Endothelial cell of umbilical vein (primary cell): ENCODE measurements at regions not wholly inside any gene's neighbourhood (a gene's known extent, or its start where the extent isn't known, plus 50 kb on each side); places are given as distances from the start of the nearest gene placed in this dataset.

ENCODE experiments used
- BruUV-seq: library from RNA; stranded (reverse); fragments of 400-500 nt; replicated peaks from 2 replicates; lab custom pipeline; 2021; lab: Mats Ljungman, UMichigan
- CTCF ChIA-PET: fragments of 300-600, 350-600 bp; sonication (Branson Sonifier 250); formaldehyde crosslinking; loops from one replicate; lab custom pipeline; 2021; ENCODE audit warnings: antibody characterized with exemption, inconsistent platforms; lab: Charles Lee
- POLR2A ChIA-PET: fragments of 300-600, 350-600 bp; sonication (Branson Sonifier 250); formaldehyde crosslinking; loops from one replicate; lab custom pipeline; 2021; ENCODE audit warnings: antibody characterized with exemption, inconsistent platforms; lab: Charles Lee
- DNase-seq: peaks from one replicate; pipeline ENCODE4 v3.0.0-alpha.2; 2011; ENCODE audit warnings: low read depth, low spot score
- FAIRE-seq: peaks from 2 replicates; lab custom pipeline; 2011; peaks lifted over from hg19 to GRCh38; lab: Jason Lieb, UNC
- H2AFZ ChIP-seq: 2 replicates; pipeline ENCODE4 v1.6.0; 2012; ENCODE audit warnings: low read depth, low read length, control low read depth, inconsistent platforms
- H3K27ac ChIP-seq: 2 replicates; pipeline ENCODE4 v1.5.1; 2011; ENCODE audit warnings: low read depth, mild to moderate bottlenecking, control low read depth, low read length, moderate library complexity; ENCODE audit not compliant: insufficient read depth
- H3K27me3 ChIP-seq, 2 experiments: 2 replicates each; pipeline versions ENCODE4 v1.6.0 to v1.6.1; 2011; ENCODE audit warnings: low read length in 2 of 2, mixed read lengths in 1 of 2; ENCODE audit not compliant: control insufficient read depth in 2 of 2, insufficient read depth in 2 of 2
- H3K36me3 ChIP-seq, 2 experiments: 2 replicates in 1 of 2; 3 replicates in 1 of 2; pipeline ENCODE4 v1.5.1; 2011; ENCODE audit warnings: low read length in 2 of 2, mild to moderate bottlenecking in 1 of 2, moderate library complexity in 1 of 2; ENCODE audit not compliant: control insufficient read depth in 2 of 2, insufficient read depth in 2 of 2; ENCODE audit errors: extremely low read depth in 1 of 2
- H3K4me1 ChIP-seq: 3 replicates; pipeline ENCODE4 v1.5.1; 2011; ENCODE audit warnings: mild to moderate bottlenecking, low read length; ENCODE audit not compliant: control insufficient read depth, insufficient read depth; ENCODE audit errors: extremely low read depth
- H3K4me2 ChIP-seq: 2 replicates; pipeline ENCODE4 v1.6.1; 2011; ENCODE audit warnings: low read length, control low read depth, mixed read lengths; ENCODE audit not compliant: insufficient read depth
- H3K4me3 ChIP-seq, 3 experiments: fragments of 200-600 bp in 1 of 3; sonication (generic), shearing (Covaris generic) in 1 of 3; replicated peaks in 1 of 3; 2 replicates each; pipeline ENCODE4 v1.5.1; 2011 to 2016; ENCODE audit warnings: control low read depth in 3 of 3, low read length in 3 of 3, mild to moderate bottlenecking in 2 of 3, inconsistent platforms in 1 of 3, low read depth in 1 of 3, moderate library complexity in 1 of 3; ENCODE audit not compliant: insufficient read depth in 1 of 3
- H3K79me2 ChIP-seq: 2 replicates; pipeline ENCODE4 v1.6.0; 2012; ENCODE audit warnings: low read length, inconsistent platforms; ENCODE audit not compliant: control insufficient read depth, insufficient read depth
- H3K9ac ChIP-seq: replicated peaks from 2 replicates; pipeline ENCODE3; 2011; ENCODE audit warnings: low read length, control low read depth; ENCODE audit not compliant: insufficient read depth; ENCODE audit errors: extremely low read depth
- H3K9me1 ChIP-seq: replicated peaks from 3 replicates; pipeline ENCODE4 v1.6.0; 2011; ENCODE audit warnings: mild to moderate bottlenecking, low read length; ENCODE audit not compliant: control insufficient read depth, insufficient read depth; ENCODE audit errors: extremely low read depth
- H3K9me3 ChIP-seq: replicated peaks from 2 replicates; pipeline ENCODE4 v1.5.1; 2012; ENCODE audit warnings: low read length, inconsistent platforms; ENCODE audit not compliant: control insufficient read depth, insufficient read depth
- H4K20me1 ChIP-seq: replicated peaks from 2 replicates; pipeline ENCODE3; 2011; ENCODE audit warnings: mild to moderate bottlenecking, low read length; ENCODE audit not compliant: control insufficient read depth, insufficient read depth; ENCODE audit errors: extremely low read depth
- FOS ChIP-seq: IDR thresholded peaks from 2 replicates; pipeline ENCODE4 v1.6.1; 2011; ENCODE audit warnings: mild to moderate bottlenecking, low read length, moderate library complexity, borderline replicate concordance; ENCODE audit not compliant: insufficient read depth
- GATA2 ChIP-seq: IDR thresholded peaks from 2 replicates; pipeline ENCODE4 v1.7.0; 2011; ENCODE audit warnings: low read depth, mild to moderate bottlenecking, moderate library complexity, mixed read lengths, low read length; ENCODE audit not compliant: insufficient read length, insufficient read depth
- MYC ChIP-seq: IDR thresholded peaks from one replicate; pipeline ENCODE4 v1.6.1; 2011; ENCODE audit warnings: mild to moderate bottlenecking, low read depth, low read length
- dilution Hi-C: fragments of 300-500 bp; cut with MboI; formaldehyde crosslinking; loops from one replicate; pipeline ENCODE4 v1.15.0; 2019; ENCODE audit warnings: low sequenced_read_pairs; ENCODE audit not compliant: extremely low pct_ligation_motif_present
- intact Hi-C: fragments of 100-400 bp; cut with micrococcal nuclease; formaldehyde crosslinking; loops from one replicate; pipeline ENCODE4 v1.10.0; 2022

DNA sequence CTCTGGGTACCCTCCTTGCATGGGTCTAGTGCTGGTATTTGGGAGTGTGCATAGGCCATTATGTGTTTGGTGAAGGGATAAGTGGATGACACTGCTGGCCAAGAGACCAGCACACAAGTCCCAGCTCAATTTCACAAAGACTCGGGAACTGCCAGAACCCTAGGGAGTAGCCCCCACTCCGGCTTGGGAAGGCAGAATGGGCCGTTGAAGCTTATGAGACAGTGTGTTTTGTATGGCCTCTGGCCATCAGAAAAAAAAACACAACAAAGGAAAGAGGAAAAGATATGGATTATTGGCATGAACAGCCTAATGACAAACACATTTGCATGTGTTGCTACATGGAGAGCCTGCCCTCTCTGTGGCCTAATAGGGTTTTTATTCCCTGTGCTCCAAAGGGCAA is 144.2 kb downstream of the TTC32 start:
- H3K27ac ChIP-seq: no peak overlapping the region
- DNase-seq (peak; percentile 7), FAIRE-seq (no peak)
- H3K4me2 ChIP-seq: no peak overlapping the region
- peaks cover 0 to under 1% of the 10 kb centered on the region in 2 experiments for H3K27me3 ChIP-seq
- CTCF ChIA-PET: interaction anchor here (1.2 kb wide), 1 partner anchor 33 kb away, joined by 3 read pairs; no protein-coding TSS in a partner anchor
- H4K20me1 ChIP-seq: no peaks in the 10 kb centered on the region
- no peaks in the 10 kb centered on the region for H3K79me2 ChIP-seq
- POLR2A ChIA-PET: no interaction called here
- BruUV-seq: no TSS peak
- TF ChIP-seq FOS (no peak), GATA2 (no peak), MYC (no peak)
- no peaks in the 10 kb centered on the region for H3K9me3 ChIP-seq
- H3K36me3 ChIP-seq: no peaks in the 10 kb centered on the region
- H3K9ac ChIP-seq: no peak overlapping the region
- intact Hi-C loops (no loop called here), dilution Hi-C loops (no loop called here)
- no peak overlapping the region for H2AFZ ChIP-seq
- H3K4me3 ChIP-seq: no peak overlapping the region
- no peaks in the 10 kb centered on the region for H3K4me1 ChIP-seq
- no peaks in the 10 kb centered on the region for H3K9me1 ChIP-seq

DNA sequence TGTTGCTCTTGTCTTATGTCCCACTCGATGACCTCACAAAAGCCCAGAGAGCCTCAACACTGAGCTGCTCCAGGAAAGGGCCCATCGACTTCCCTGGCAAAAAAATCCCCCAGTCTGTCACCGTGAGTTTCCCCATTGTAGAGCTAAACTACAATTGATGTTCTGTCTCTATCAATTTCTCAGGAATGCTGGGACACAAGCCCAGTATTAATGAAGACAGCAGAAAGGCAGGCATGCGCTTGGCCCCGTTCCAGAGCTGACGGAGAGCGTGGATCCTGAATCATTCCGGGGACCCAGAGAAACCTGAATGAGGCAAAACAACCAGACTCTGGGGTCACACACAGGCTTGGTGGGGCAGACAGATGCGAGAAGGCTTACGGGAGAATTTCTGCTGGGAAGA is 146.9 kb downstream of the TTC32 start:
- Histone ChIP-seq H2AFZ (no peak overlapping the region), H3K36me3 (no peaks in the 10 kb centered on the region), H3K9me1 (no peaks in the 10 kb centered on the region), H4K20me1 (no peaks in the 10 kb centered on the region), H3K79me2 (no peaks in the 10 kb centered on the region), H3K4me3 (no peak overlapping the region), H3K4me2 (no peak overlapping the region), H3K9me3 (no peaks in the 10 kb centered on the region), H3K4me1 (no peaks in the 10 kb centered on the region), H3K27me3 (peaks cover 0 to 2% of the 10 kb centered on the region in 2 experiments), H3K27ac (no peak overlapping the region), H3K9ac (no peak overlapping the region)
- CTCF ChIA-PET: no interaction called here
- TF ChIP-seq MYC: no peak
- dilution Hi-C loops (no loop called here), intact Hi-C loops (no loop called here)
- DNase-seq (no peak), FAIRE-seq (no peak)
- no TSS peak for BruUV-seq
- POLR2A ChIA-PET: interaction anchor here (0.5 kb wide), 1 partner anchor 692 kb away, joined by 3 read pairs; the partner anchor contains the start of gene RHOB
